NCI-H774 (cell line): ENCODE measurements at regions not wholly inside any gene's neighbourhood (a gene's known extent, or its start where the extent isn't known, plus 50 kb on each side); places are given as distances from the start of the nearest gene placed in this dataset.

Source experiments
- DNase-seq: peaks from one replicate; lab custom pipeline; 2025; lab: John Stamatoyannopoulos, UW

DNA sequence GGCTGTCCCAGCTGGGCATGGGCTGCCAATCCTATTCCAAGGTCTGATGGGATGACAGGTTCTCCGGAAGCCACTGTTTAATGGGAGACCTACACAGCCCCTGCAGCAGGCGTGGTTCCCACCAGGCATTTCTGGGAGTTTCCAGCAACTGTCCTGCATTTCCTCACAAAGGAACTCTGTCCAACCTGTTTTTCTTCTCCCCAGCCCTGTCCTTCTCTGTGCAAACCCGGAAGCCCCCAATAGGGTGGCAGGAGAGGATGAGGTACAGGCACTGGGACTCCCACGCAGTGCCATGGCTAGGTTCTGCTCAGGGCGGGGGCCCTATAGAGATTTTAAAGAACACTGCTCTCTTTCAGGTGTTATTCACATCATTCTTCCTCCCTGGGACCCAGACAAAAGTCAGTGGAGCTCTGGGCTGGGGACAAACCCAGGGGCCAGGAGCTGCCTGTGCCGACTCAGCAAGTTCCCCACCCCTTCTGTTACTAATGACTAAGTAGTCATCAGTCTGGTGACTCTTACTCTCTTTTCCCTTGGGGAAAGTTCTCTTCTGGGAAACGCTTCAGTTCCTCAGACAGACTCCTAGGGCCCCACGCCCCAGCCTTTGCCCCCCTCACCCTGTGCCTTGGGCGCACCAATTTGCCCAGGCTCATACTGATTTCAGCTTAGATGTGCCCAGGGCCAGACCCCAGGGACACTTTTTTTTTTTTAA, 97.7 kb downstream of the CD47 start:
- DNase-seq, result no peak

DNA sequence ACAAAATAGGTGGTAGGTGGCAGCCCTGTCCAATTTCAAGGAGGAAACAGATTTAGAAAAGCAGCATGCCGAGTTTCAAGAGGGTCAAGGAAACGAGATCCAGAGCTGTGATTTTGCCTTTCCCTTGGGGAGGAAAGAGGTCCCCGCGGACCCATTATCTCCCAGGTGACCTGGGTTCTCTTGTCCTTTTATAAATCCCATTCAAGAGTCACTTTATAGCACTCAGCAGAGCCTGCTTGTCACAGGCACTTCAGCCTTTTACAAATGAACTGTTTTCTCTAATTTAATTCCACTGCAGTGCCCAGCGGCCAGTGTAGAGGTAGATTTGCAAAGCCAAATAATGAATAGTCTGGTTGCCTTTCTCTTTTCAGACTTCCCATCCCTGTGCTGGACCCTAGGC, 99.9 kb downstream of the CD47 start:
- DNase-seq, result no peak

DNA sequence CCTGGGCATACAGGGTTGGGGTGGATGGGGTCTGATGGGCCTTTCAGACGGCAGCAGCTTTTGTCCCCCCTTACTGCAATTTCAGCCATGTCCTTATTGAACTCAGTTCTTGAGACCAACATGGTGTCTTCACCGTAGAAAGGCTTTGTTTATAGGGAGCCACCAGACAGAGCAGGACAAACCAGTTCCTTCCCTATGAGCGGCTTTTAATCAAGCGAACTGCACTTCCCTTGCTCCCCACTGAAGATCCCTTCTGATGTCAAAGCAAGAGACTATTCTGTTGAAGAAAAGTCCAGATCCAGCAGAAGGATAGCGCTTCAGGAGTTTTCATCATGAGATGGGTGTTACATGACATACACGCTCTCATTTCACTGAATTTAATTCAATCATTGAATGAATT, 100.4 kb downstream of the CD47 start:
- DNase-seq, result no peak

DNA sequence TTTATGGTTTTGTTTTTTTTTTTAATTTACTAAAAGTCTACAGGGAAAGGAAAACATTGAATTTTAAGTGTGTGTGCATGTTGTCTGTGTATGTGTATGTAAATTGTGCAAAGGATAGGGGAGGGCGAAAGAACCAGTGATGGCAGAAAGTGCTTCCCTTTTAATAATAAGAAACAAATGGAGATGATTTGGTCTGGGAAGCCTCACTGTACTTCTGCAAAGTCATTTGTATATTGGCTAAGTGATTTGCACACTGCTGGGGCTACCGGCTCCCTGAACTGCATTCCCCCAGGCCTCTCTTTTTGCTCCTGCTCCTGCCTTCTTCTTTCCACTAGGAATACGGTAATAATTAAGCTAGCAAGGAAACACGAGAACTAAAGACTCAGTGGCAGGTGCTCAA, 101.2 kb downstream of the CD47 start:
- DNase-seq, result no peak

DNA sequence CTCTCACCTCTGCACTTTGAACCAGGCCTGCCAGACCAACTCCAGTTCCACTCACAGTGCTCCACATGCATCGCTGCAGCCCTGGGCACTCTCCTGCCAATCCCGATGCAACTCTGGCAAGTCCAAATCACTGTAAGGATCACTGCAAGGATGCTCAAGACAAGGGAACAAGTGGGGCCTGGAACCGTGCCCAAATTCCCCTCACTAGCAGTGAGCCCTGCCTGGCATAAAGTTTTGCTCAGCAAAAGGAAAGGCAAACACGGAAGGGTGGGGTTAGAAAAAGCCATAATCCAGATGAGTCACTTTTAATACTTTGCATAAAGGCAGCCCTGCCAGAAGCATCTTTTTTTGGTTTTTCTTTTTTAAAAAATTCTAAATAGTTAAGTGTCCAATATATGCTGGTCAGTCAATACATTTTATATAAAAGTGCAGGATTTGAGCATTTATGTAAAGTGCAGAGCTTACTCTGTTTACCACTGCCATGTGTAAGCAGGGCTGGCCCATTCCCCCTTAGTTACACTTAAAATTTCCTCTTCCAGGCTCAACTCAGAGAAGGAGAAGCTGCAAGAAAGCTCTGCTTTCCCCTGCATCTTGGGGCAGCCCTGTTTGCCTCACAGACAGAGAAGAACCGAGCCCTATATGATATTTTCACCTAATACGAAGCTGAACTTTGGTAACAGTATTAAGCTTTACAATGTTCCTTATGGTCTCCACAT, 102.2 kb downstream of the CD47 start:
- DNase-seq, result no peak

DNA sequence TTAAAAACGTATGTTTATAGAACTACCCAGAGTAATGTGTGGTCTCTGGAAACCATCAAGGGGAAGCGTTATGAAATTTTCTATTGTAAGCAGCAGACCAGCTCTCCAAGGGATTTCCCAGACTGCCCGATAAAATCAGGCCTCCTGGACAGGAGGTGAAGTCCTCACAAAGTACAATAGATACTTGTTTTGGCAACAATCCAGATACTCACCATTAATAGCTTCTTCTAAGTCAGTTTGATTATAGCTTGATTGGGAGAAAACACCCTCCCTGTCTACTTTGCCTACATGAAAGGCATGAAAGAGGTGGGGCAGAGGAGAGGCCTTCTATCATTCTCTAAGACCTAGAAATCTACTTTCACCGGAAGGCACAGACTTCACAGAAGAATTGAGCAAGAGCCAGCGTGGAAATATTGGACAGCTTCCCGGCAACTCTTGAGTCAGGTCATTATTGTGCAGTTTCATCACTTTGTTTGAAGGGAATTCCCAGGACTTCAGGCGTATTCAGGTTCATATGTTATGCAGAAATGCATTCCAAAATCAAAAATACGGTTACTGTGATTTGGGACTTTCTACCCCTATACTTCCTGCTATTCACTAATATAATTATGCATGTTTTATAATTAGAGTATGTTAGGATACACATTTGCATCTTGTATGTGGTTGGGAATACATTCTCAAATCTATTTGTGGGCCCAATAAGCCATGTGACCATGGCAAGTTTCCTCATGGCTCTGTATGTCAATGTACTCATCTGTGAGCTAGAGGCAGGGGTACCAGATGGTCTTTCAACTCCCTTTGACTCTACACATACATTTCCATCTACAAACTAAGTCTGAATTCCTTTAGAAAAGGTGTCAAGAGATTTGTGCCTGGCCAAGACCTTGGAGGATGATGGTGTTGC, 103.5 kb downstream of the CD47 start:
- no peak for DNase-seq

DNA sequence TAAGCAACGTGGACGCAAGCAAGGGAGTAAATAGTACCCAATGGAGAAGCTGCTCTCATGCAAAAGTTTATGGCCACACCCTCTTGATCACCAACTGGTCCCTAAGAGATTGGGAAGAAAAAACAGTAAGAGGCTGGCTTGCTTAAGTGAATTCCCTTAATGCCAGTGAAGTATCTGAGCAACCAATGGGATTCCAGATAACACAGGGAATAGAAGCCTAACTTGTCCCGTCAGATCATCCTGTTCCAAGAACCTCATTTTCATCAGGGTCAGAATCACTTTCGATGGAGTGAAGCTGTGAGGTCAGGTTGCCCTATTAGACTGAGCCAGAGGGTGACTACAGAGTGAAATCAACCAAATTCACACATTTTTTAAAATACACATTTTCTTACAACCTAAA, 104.3 kb downstream of the CD47 start:
- no peak for DNase-seq

DNA sequence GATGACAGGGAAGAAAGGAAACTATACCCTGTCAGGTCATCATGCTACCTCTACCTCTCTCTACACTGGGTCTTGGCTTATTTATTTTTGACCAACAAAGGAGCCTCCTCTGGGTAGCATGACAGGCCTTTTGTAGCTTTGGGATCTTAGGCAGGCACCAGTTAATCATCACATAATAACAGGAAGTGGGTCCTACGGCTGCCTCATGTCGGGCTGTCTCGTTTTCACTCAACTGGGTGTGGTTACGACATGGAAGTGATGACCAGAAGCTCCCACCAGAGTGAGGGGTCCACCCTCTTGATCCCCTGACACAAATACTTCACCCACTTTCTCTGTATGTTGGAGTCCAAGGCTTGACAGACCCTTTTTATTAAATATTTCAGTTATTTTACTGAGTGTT, 105.3 kb downstream of the CD47 start:
- no peak for DNase-seq

DNA sequence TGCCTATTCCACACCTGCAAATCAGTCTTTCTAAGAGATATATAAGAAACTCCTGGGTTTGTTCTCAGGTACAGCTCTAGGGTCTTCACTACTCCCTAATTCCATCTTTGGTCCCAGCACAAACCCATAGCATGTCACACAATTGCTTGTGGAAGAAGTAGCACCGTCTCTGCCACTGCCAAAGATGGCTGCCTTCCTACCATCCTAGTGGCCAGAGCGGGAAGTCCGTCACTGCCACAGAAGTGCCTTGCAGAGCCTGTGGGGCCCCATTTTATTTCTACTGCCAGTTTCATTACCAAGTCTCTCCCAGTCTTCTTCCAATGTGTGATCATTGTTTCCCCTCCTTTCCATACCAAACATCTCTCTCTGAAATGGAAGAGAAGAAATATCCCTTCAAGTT, 107.6 kb downstream of the CD47 start:
- no peak for DNase-seq

DNA sequence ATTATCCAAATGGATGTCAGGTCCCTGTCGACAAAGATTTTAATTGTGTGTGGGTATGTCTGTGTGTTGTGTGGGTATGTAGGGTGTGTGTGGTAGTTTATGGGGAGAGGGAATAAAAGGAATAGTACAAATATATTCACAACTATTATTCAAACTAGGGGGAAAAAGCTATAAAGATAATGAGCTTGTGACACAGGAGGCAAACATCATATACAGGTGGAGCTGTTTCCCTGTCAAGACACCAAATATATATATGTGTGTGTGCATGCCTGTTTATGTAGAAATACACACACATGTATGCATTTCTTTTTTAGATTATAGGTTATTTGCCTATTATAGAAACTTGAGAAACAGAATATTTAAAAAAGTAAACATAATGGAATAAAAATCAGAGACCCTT, 108.7 kb downstream of the CD47 start:
- no peak for DNase-seq

DNA sequence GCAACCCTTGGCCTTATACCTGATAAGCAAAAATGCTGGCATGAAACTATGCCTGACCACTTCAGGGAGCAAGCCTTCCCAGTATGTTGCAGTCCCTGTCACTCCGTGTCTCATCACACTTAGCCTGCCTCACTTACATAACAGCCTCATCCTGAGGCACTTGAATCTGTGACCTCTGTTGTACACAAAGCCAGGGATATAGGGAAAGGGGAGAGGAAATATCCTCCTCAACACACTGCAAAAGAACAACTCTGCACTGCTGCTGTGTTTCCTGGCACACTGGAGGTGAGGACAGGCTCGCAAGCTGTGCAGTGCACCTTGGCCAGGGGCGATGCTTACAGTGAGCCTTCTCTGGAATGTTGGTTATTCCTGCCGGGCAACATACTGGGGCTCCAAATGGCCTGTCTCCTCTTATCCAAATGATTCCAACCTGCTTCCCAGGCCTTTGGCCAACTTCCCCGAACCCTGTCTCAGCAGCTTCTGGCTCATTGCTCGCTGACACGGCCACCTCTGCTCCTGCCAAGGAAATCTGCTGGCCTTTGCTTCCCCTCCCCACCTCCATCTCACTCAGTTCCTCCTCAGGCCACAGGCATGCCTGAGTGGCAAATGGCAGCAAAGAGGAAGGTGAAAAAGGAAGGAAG, 109.2 kb downstream of the CD47 start:
- DNase-seq, result no peak

DNA sequence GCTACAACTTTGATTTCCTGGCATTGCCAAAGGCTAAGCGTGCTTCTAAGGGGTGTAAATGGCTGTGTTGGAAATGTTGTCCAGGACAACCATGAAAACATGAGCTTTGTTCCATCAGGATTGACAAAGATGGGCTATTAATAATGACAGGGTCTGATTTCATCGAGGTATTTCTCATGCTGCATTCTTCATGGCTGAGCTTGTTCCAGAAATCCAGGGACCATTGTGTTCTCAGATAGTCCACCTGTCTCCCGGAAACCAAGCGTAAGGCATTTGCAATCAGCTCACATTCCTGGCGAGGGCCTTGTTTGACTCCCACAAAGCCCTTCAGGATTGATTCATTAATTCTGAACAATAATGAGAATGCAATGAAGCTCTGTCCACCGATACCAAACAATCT, 111.3 kb downstream of the CD47 start:
- DNase-seq, result no peak

DNA sequence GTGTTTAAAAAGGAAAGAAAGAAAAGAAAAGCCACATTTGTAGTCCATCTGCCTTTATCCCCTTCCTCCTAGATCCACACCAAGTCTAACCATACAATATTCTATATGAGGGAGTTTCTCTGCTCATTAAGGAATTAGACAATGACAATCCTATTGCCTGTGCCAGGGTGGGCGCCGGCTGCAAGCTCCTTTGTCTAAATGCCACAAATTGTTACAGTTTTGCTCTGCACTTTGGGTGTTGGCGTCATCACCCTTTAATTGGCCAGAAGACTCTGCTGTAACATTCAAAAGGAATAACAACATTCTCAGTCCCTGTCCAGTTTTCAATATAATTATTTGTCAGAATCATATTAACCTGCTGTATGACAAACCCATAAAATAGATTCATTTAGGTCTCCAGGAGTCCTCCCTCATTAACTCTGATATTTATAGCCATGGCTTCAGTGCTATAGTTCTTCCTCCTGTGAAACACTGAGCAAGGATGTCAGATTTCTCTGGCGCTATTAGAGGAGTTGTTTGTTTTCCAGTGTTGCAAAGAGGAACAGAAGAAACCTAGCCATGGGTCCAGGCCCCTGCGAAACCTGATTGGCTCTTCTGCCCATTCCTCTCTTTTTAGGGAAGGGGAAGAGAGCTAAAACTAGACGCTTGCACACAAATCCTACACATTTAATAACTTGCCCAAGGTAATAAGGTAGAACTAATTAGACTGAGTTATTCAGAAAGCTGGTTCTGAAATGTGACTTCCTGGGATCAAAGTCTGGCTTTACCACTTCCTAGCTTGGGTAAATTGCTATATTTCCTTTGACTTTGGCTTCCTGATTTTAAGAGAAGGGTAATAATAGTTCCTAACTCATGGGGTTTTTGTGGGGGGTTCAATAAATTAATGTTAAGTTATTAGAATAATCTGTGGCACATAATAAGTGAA, 112.4 kb downstream of the CD47 start:
- DNase-seq, result no peak

DNA sequence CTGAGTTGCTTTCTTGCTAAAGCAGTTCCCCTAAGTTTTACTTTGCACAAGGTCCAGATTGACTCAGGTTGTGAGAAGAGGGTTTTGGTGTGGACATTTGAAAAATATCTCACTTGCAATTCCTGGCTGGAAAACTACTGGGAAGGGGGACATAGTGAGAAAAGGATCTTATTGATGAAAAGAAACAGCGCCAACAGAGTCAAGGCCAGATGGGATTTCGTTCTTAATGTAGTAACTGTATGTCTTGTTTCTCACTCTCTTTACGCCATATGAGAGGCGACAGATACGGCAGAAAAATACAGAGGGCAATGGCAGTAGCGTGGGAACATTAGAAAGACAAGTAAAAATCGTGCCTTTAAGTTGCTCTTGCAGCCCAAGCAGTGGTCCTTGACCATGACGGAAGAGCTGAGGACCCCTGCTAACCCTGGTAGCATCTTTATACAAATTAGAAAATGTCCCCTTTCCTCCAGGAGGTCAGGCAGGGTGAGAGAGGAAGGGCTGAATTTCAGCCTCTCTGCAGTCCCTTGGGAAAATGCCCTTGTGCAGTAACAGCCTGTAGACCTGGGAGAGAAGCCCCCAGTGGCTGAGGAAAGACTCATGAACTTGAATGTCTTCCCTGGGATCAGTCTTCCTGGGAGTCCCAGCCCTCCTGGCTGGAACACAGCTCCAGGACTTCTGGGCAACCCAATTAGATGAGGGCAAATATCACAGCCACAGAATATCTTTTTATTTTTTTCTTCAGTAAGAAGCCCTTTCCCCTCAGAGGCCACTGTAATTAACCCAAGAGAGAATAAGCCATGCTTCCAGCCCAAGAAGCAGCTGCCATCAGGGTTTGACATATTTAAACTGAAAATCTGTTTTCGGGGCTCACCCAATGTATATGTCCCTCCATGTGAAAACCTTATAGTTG, 113.4 kb downstream of the CD47 start:
- no peak for DNase-seq

DNA sequence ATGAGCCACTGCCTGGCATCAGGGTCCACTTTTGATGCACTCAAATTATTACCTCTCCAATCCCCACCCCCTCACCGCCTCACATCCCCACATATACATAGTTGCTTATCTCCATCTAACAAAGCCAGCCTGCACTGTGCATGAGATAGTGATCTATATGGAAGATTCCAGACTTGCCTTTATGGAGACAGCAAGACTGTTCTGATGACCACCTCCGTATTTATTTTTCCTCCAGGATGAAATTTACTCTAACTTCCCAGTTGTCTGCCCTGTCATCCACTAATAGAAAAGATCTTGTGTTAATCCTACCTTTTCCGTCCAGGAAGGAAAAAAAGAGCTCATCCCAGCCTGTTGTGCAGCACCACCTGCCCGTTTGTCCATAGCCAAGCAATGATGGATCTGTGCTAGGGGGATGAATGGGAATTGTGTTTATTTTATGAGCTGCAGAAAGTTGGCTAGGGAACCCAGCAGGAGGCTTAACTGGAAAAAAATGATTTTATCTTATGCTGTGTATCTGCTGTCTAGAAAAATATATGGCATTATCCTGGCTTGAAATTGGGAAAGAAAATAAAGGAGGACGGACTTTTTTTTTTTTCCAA, 114.5 kb downstream of the CD47 start:
- DNase-seq, result no peak

DNA sequence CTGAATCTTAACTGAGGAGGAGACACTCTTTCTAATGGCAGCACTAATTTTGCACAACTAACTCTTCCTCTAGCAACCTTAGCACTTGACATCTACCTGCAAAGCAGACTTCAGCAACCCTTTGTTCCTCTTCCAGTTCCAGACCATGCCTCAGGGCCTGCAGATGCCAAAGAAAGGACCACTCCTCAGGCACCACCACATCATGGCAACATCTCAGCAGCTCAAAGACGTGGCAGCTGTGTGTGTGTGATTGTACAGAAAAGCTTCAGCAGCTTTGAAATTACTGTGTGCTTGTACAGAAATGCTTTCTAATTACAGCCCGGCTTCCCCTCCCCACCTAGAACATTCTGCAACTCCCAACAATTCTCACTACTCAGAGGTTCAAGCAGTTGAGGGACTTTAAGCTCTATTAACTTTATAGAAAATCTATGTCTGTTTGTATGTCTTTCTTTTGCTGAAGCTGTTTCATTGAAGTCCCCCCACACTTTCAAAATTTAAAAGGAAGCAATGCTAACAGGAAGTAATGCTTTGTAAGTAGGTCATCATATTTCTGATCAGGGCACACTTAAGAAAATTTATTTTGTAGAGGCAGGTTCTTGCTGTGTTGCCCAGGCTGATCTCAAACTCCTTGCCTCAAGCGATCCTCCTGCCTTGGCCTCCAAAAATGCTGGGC, 115.2 kb downstream of the CD47 start:
- DNase-seq, result no peak

DNA sequence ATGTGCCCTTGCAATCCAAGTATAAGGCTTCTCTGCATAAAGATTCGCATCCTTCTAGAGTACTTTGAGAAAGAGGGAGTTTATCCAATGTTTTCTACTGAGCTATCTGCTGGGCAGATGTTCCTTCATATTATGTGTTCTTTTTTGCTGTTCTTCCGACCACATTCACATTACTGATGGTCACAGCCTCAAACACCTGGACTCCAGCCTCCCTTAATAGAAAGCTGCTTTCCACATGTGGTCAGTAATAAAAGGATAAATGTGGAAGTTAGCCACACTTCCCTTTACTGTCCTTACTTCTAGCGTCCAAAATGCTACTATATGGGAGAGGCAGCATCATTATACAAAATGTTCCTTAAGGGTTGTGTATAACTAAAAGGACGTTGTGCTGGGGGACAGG, 116.9 kb downstream of the CD47 start:
- DNase-seq, result no peak

DNA sequence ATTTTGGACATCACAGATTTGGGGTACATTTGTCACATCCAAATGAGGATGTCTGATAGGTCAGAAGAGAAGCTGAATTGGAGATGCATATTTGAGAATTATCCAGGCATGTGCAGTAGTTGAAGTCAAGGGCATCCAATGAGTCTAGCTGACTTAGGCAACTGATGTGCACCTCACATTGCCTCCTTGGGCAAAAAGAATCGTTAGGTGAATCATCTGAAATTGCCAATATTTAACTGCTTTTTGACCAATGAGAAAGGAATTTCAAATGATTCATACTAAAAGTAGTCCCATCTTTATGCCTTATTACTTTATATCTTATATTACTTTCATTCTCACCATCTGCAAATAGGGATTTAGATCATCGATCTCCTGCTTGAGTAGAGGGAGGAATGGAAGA, 117.7 kb downstream of the CD47 start:
- DNase-seq, result no peak

DNA sequence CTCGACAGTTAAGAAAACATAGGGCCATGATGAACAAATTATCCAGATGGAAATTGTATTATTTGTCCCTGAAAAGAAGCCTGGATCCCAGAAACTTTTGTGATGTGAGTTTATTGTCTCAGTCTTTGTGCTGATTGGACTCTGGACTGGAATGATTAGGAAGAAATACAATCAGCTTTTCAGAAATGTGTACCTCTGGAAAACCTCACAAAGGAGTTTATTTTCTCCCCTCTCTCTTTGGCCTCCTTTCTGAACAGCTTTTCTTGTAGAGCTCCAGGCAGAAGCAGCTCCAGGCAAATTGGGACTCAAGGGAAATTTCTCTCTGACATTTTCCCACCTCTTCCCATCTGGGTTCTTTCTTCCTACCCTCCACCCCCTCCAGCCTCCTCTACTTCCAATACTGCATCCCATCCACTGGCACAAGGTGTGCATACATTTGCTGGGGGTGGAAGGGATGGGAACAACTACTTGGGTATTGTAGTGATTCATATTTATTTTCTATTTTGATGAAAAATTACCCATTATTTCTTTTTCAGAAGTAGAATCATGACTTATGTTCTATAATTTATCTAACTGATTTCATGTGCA, 119.7 kb downstream of the CD47 start:
- no peak for DNase-seq
